HCT116 (cell line): ENCODE measurements at regions not wholly inside any gene's neighbourhood (a gene's known extent, or its start where the extent isn't known, plus 50 kb on each side); places are given as distances from the start of the nearest gene placed in this dataset.

ENCODE experiments used
- EGR1 ChIP-seq: IDR thresholded peaks from 2 replicates; pipeline ENCODE4 v1.6.1; 2012; ENCODE audit warnings: low read depth
- EZH2 ChIP-seq: fragments of 200-600 bp; sonication (generic); IDR thresholded peaks from 2 replicates; pipeline ENCODE4 v1.6.1; 2017; ENCODE audit warnings: antibody characterized with exemption, mixed run types
- EZH2phosphoT487 ChIP-seq: fragments of 200-600 bp; IDR thresholded peaks from 2 replicates; pipeline ENCODE4 v1.6.1; 2018; ENCODE audit warnings: antibody characterized with exemption, borderline replicate concordance
- POLR2A ChIP-seq: IDR thresholded peaks from 2 replicates; pipeline ENCODE4 v1.7.0; 2011; ENCODE audit warnings: borderline replicate concordance; ENCODE audit not compliant: insufficient read depth, insufficient read length; ENCODE audit errors: extremely low read depth
- RAD21 ChIP-seq: IDR thresholded peaks from 2 replicates; pipeline ENCODE4 v1.6.1; 2012; ENCODE audit warnings: low read depth, mild to moderate bottlenecking
- SP1 ChIP-seq: IDR thresholded peaks from 2 replicates; pipeline ENCODE4 v1.6.1; 2012; ENCODE audit warnings: low read depth
- YY1 ChIP-seq: IDR thresholded peaks from 2 replicates; pipeline ENCODE4 v1.6.1; 2011; ENCODE audit warnings: low read length, low read depth, moderate library complexity, mild to moderate bottlenecking; ENCODE audit not compliant: insufficient replicate concordance; ENCODE audit errors: extremely low read depth
- TF ChIP-seq, protein P1 (sequence below), 3 experiments: fragments of 200-600 bp in 1 of 3; sonication (generic) in 1 of 3; IDR thresholded peaks in 2 of 3; conservative IDR thresholded peaks in 1 of 3; 2 replicates each; pipeline ENCODE4 v1.5.1; 2012 to 2017; ENCODE audit warnings: low read depth in 2 of 3, low read length in 2 of 3, antibody characterized with exemption in 1 of 3, borderline replicate concordance in 1 of 3, control low read depth in 1 of 3, mild to moderate bottlenecking in 1 of 3, mixed read lengths in 1 of 3, mixed run types in 1 of 3, moderate library complexity in 1 of 3; ENCODE audit not compliant: insufficient read depth in 1 of 3
- TF ChIP-seq, protein P2 (sequence below): IDR thresholded peaks from 2 replicates; pipeline ENCODE4 v1.6.1; 2012; ENCODE audit warnings: low read depth

DNA sequence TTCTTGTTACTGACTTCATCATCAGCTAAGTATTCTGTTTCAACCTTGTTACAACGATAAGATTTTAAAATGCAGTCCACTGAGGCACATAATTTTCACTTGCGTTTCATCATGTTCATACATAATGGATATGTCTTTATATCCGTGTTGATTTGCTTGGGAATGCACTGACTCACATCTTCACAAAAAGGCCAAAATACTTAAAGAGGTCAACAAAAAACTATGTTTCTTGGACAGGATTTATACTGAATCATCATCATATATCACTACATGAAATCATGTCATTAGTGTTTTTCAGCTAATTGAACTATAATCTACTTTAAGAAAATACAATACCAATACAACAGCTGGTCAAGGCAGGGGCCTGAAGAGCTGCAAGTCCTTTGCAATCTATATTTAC lies 324.5 kb upstream of the KLF6 start:
- TF ChIP-seq POLR2A (no peak), SP1 (no peak), EZH2phosphoT487 (no peak), EGR1 (no peak), RAD21 (no peak), YY1 (no peak), EZH2 (no peak)
- TF ChIP-seq, protein P1, sequence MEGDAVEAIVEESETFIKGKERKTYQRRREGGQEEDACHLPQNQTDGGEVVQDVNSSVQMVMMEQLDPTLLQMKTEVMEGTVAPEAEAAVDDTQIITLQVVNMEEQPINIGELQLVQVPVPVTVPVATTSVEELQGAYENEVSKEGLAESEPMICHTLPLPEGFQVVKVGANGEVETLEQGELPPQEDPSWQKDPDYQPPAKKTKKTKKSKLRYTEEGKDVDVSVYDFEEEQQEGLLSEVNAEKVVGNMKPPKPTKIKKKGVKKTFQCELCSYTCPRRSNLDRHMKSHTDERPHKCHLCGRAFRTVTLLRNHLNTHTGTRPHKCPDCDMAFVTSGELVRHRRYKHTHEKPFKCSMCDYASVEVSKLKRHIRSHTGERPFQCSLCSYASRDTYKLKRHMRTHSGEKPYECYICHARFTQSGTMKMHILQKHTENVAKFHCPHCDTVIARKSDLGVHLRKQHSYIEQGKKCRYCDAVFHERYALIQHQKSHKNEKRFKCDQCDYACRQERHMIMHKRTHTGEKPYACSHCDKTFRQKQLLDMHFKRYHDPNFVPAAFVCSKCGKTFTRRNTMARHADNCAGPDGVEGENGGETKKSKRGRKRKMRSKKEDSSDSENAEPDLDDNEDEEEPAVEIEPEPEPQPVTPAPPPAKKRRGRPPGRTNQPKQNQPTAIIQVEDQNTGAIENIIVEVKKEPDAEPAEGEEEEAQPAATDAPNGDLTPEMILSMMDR (IDR thresholded peaks at IDR 0.05 in 2 of 3, conservative IDR thresholded peaks at IDR 0.05 in 1 of 3; ENCODE audit: borderline replicate concordance in 1 of 3, insufficient read depth in 1 of 3, low read depth in 2 of 3, low read length in 2 of 3), result no peak
- TF ChIP-seq, protein P2, sequence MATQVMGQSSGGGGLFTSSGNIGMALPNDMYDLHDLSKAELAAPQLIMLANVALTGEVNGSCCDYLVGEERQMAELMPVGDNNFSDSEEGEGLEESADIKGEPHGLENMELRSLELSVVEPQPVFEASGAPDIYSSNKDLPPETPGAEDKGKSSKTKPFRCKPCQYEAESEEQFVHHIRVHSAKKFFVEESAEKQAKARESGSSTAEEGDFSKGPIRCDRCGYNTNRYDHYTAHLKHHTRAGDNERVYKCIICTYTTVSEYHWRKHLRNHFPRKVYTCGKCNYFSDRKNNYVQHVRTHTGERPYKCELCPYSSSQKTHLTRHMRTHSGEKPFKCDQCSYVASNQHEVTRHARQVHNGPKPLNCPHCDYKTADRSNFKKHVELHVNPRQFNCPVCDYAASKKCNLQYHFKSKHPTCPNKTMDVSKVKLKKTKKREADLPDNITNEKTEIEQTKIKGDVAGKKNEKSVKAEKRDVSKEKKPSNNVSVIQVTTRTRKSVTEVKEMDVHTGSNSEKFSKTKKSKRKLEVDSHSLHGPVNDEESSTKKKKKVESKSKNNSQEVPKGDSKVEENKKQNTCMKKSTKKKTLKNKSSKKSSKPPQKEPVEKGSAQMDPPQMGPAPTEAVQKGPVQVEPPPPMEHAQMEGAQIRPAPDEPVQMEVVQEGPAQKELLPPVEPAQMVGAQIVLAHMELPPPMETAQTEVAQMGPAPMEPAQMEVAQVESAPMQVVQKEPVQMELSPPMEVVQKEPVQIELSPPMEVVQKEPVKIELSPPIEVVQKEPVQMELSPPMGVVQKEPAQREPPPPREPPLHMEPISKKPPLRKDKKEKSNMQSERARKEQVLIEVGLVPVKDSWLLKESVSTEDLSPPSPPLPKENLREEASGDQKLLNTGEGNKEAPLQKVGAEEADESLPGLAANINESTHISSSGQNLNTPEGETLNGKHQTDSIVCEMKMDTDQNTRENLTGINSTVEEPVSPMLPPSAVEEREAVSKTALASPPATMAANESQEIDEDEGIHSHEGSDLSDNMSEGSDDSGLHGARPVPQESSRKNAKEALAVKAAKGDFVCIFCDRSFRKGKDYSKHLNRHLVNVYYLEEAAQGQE, result no peak
